Thyroid gland (tissue), 4 donors: ENCODE measurements at regions not wholly inside any gene's neighbourhood (a gene's known extent, or its start where the extent isn't known, plus 50 kb on each side); places are given as distances from the start of the nearest gene placed in this dataset.

Source experiments
- CTCF ChIP-seq, 6 experiments: fragments of 200-600 bp in 3 of 6; fragments of 450-650 bp in 3 of 6; sonication (generic) in 3 of 6; IDR thresholded peaks; one replicate each; pipeline ENCODE4 v1.5.1; 2016 to 2019; ENCODE audit warnings: antibody characterized with exemption in 6 of 6, mild to moderate bottlenecking in 2 of 6, inconsistent platforms in 1 of 6, moderate library complexity in 1 of 6
- POLR2A ChIP-seq, 2 donors: fragments of 450-650 bp; IDR thresholded peaks; one replicate each; pipeline ENCODE4 v1.6.1; 2017; ENCODE audit warnings: antibody characterized with exemption in 2 of 2, mild to moderate bottlenecking in 2 of 2, moderate library complexity in 1 of 2

GRCh38 chr11:122509091-122509490, 146.4 kb upstream of the UBASH3B start:
- no peak for TF ChIP-seq CTCF (IDR thresholded peaks at IDR 0.05)
- TF ChIP-seq POLR2A (IDR thresholded peaks at IDR 0.05) = no peak
